PC-9 (cell line): ENCODE measurements at regions not wholly inside any gene's neighbourhood (a gene's known extent, or its start where the extent isn't known, plus 50 kb on each side); places are given as distances from the start of the nearest gene placed in this dataset.
"Not testable (repeated sequence)": the region's sequence is repeated elsewhere in the genome, so short reads cannot be mapped to it uniquely, and the experiment has no call there.

Experiments used
- CTCF ChIP-seq: fragments of 200-600 bp; sonication (generic); conservative IDR thresholded peaks from 2 replicates; pipeline ENCODE4 v1.6.1; 2017; ENCODE audit warnings: mixed run types, antibody characterized with exemption, mild to moderate bottlenecking, moderate library complexity
- EZH2 ChIP-seq: fragments of 200-600 bp; sonication (generic); IDR thresholded peaks from 2 replicates; pipeline ENCODE4 v1.8.0; 2017; ENCODE audit warnings: antibody characterized with exemption, low read depth

GRCh38 chr5:71385208-71385607 is 70.2 kb upstream of the BDP1 start:
- not testable (repeated sequence) for TF ChIP-seq CTCF, EZH2
